GM13976 (cell line): ENCODE measurements at regions not wholly inside any gene's neighbourhood (a gene's known extent, or its start where the extent isn't known, plus 50 kb on each side); places are given as distances from the start of the nearest gene placed in this dataset.
"Not testable (repeated sequence)": the region's sequence is repeated elsewhere in the genome, so short reads cannot be mapped to it uniquely, and the experiment has no call there.

Source experiments
- DNase-seq: peaks from one replicate; pipeline ENCODE4 v3.0.0; 2012; ENCODE audit warnings: low spot score
- in situ Hi-C: fragments of 300-500 bp; cut with MboI; formaldehyde crosslinking; loops from one replicate; pipeline ENCODE4 v1.12.0; 2022; ENCODE audit warnings: low sequenced_read_pairs, mixed read lengths, inconsistent platforms; ENCODE audit not compliant: unreplicated experiment

GRCh38 chr2:87239558-87240215, 218.0 kb upstream of the PLGLB1 start:
- DNase-seq, in situ Hi-C loops: not testable (repeated sequence)

GRCh38 chr2:87246066-87246717, 224.5 kb upstream of the PLGLB1 start:
- DNase-seq, in situ Hi-C loops: not testable (repeated sequence)

- DNase-seq, in situ Hi-C loops: not testable (repeated sequence)
These were observed 230.4 kb upstream of the PLGLB1 start for GRCh38 chr2:87252046-87252445.

- in situ Hi-C loops, DNase-seq: not testable (repeated sequence)
These were observed 232.9 kb upstream of the PLGLB1 start for GRCh38 chr2:87254562-87254961.

GRCh38 chr2:87255410-87255809, 233.8 kb upstream of the PLGLB1 start:
- in situ Hi-C loops, DNase-seq: not testable (repeated sequence)

- in situ Hi-C loops, DNase-seq: not testable (repeated sequence)
These were observed 237.2 kb upstream of the PLGLB1 start for GRCh38 chr2:87258887-87259286.

GRCh38 chr2:87262184-87262702, 240.6 kb upstream of the PLGLB1 start:
- in situ Hi-C loops, DNase-seq: not testable (repeated sequence)

GRCh38 chr2:87263868-87264518, 242.3 kb upstream of the PLGLB1 start:
- in situ Hi-C loops, DNase-seq: not testable (repeated sequence)

- in situ Hi-C loops, DNase-seq: not testable (repeated sequence)
These were observed 253.5 kb upstream of the PLGLB1 start for GRCh38 chr2:87275192-87275591.

- in situ Hi-C loops, DNase-seq: not testable (repeated sequence)
These were observed 254.5 kb upstream of the PLGLB1 start for GRCh38 chr2:87275974-87276629.

GRCh38 chr2:87276673-87277072, 255.0 kb upstream of the PLGLB1 start:
- in situ Hi-C loops, DNase-seq: not testable (repeated sequence)

GRCh38 chr2:87277734-87278133, 256.1 kb upstream of the PLGLB1 start:
- DNase-seq, in situ Hi-C loops: not testable (repeated sequence)

GRCh38 chr2:87280596-87281355, 259.1 kb upstream of the PLGLB1 start:
- DNase-seq, in situ Hi-C loops: not testable (repeated sequence)

GRCh38 chr2:87283735-87284470, 262.3 kb upstream of the PLGLB1 start:
- in situ Hi-C loops, DNase-seq: not testable (repeated sequence)

- in situ Hi-C loops, result not testable (repeated sequence)
These were observed 262.8 kb upstream of the PLGLB1 start for GRCh38 chr2:87284471-87284772.

GRCh38 chr2:87285139-87285538, 263.5 kb upstream of the PLGLB1 start:
- DNase-seq, in situ Hi-C loops: not testable (repeated sequence)

More at GRCh38 chr2:87284471-87284772, 262.8 kb upstream of the PLGLB1 start:
- not testable (repeated sequence) for DNase-seq

GRCh38 chr2:87290566-87291307, 269.1 kb upstream of the PLGLB1 start:
- in situ Hi-C loops, result not testable (repeated sequence)

More at GRCh38 chr2:87290566-87291307, 269.1 kb upstream of the PLGLB1 start:
- DNase-seq, result not testable (repeated sequence)
